GM21447 (cell line): ENCODE measurements at regions not wholly inside any gene's neighbourhood (a gene's known extent, or its start where the extent isn't known, plus 50 kb on each side); places are given as distances from the start of the nearest gene placed in this dataset.
"Not testable (repeated sequence)": the region's sequence is repeated elsewhere in the genome, so short reads cannot be mapped to it uniquely, and the experiment has no call there.

Experiments
- ATAC-seq: cut with Tn5 transposase; IDR thresholded peaks from one replicate; pipeline ENCODE4 v1.9.1; 2021; ENCODE audit not compliant: unreplicated experiment

DNA sequence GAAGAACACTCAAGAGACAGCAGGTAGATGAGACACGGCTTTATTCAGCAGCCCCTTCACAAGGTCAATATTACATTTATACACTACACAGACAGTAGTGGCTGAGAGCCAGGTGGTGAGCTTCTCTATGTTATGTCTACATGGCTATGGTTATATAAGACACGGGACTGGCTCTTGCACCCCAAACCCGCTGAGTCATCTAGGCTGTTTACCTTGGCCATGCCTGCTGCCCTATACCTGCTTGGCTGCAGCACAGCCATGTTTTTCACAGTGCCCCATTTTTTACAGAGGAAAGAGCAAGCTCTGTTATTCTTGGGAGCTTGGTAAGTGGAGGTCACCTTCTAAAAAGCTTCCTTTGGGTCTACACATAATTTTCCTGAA lies 231.6 kb downstream of the IGSF11 start:
- no peak for ATAC-seq

DNA sequence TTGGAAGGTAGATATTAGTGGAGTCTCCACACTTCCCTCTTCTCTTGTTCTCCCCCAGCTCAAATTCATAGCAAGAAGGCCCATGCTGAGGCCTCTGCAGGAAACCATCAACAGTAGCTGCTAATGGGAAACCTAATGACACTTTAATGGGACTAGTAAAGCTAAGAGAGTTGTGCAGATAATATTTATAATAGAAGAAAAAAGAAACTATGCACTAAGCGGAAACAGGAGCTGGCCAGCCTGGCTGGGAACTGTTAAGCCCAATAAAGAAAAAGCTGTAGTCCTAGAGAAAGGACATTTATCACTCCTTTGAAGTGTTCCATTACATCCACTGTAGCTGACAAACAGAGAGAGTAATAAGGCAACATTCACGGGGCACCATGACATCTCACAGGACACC lies 229.6 kb downstream of the IGSF11 start:
- no peak for ATAC-seq

DNA sequence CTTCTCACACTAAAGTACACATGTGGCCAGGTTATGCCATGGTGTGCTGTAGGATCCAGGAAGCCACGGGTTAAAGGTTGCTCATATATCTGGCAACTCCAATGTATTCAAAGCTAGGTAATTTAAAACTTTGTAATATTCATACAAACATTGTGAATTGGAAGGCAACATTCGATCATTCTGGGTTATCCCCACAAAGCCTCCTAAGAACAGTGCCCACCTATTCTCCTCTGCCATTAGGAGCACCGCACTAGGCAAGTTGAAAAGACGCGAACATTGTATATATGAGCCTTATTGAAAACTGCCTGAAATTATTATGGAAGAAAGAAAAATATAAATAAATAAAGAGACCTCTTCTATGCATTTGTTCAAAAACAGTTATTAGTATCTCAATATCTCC lies 228.2 kb downstream of the IGSF11 start:
- ATAC-seq = no peak

DNA sequence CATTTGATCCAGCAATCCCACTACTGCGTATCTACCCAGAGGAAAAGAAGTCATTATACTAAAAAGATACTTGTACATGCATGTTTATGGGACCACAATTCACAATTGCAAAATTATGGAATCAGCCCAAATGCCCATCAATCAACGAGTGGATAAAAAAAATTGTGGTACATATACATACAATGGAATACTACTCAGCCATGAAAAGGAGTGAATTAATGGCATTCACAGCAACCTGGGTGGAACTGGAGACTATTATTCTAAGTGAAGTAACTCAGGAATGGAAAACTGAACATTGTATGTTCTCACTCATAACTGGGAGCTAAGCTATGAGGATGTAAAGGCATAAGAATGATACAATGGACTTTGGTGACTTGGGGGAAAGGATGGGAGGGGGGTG lies 227.3 kb downstream of the IGSF11 start:
- ATAC-seq = not testable (repeated sequence)

DNA sequence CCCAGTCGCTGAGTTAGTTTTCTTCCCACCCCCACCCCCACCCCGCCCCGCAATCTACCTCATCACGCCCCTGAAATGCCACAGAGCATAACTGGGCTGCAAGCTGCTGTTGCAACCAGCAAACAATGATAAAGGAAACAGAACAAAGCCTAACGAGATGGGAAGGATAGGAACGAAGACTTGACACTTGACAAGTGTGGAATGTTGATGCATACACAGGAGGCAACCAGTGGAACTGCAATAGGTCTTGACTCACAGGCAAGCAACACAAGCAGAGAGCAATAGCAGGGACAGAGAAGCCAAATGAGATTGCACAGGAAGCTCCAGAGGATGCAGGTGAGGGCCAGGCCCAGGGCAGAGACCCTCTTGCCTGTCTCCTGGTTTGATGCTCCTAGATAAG lies 225.9 kb downstream of the IGSF11 start:
- no peak for ATAC-seq

DNA sequence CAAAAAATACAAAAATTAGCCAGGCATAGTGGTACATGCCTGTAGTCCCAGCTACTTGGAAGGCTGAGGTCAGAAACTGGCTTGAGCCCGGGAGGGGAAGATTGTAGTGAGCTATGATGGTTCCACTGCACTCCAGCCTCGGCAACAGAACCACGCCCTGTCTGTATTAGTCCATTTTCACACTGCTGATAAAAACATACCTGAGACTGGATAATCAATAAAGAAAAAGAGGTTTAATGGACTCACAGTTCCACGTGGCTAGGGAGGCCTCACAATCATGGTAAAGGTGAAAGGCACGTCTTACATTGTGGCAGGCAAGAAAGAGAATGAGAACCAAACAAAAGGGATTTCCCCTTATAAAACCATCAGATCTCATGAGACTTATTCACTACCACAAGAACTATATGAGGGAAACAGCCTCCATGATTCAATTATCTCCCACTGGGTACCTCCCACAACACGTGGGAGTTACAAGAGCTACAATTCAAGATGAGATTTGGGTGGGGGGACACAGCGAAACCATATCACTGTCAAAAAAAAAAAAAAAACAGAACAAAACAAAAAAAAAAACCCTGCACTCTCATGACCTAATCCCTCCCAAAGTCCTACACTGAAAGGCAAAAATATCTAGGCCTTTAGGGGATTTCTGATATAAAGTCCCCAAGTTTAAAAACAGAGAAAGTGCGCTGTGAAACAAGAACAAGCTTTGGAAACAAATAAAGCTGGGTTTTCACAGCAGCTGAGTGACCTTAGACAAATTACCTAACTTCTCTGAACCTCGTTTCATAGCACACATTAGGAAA lies 224.7 kb downstream of the IGSF11 start:
- ATAC-seq = no peak

DNA sequence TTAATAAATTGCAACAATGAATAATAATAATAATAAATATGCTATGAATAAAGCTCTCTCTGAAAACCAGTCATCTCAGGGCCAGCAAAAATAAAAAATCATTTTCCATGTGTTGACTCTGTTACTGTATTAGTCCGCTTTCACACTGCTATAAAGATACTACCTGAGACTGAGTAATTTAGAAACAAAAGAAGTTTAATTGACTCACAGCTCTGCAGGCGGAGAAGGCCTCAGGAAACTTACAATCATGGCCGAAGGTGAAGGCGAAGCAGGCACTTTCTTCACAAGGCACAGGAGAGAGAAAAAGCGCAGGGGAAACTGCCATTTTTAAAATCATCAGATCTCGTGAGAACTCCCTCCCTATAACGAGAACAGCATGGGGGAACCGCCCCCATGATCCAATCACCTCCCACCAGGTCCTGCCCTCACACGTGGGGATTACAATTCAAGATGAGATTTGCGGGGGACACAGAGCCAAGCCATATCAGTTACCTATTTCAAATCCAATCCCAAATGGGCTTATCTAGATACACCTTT lies 224.1 kb downstream of the IGSF11 start:
- ATAC-seq = no peak

DNA sequence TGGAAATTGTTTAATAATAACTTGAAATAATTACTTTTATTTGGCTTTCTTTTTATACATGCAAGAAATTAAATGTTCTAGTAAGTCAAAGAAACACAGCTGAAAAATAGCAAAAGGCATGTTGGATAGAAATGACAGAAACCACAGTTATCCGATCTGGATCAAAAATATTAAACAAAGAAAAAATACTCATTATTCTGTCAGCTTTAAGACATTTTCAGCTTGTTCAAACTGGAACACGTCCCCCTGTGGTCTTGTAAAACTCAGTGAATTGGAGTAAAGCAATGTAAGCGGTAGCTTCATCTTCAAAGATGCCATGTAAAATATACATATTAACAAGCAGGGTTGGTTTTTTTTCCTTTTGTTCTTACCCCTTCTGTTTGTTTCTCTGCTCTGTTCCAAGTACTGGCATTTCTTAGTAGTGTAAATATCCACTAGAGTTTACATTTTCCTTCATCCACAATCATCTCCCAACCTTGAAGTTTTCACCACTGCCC lies 223.4 kb downstream of the IGSF11 start:
- ATAC-seq = no peak

DNA sequence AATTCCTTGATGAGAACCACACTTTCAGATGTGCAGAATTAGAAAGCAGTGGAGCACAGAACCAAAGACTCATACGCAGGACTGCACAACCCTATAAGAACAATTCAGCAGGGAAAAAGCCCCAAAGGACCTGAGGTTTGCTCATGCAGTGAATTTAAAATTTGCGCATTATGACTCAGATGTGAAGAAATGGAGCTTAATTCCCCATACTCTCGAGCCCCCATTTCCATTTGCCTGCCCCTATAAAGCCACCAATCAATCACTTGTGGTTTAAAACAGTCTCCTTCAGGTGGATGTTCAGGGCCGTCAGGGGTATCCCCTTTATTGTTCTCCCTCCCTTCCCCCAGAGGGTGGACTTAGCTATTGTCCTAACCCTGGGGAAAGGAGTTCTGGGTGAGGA lies 221.2 kb downstream of the IGSF11 start:
- ATAC-seq = no peak

DNA sequence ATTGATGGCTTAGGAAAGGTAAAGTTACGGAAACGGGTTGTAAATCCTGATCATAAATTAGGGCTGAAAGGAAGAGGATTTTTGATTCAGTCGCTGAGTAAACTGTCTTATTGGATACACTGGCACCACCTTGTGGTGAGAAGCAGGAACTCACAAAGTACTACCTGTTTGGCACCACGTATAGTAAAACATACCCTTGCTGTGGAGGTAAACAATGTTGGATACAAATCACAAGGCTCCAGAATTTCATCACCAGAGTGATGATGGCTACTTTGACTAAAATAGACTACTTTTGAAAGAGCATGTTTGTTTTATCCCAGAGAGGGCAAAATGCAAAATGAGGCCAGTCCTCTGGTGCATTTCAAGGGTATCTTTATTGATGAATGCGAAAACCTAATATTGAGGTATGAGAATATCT lies 216.9 kb downstream of the IGSF11 start:
- ATAC-seq = peak; percentile 86

DNA sequence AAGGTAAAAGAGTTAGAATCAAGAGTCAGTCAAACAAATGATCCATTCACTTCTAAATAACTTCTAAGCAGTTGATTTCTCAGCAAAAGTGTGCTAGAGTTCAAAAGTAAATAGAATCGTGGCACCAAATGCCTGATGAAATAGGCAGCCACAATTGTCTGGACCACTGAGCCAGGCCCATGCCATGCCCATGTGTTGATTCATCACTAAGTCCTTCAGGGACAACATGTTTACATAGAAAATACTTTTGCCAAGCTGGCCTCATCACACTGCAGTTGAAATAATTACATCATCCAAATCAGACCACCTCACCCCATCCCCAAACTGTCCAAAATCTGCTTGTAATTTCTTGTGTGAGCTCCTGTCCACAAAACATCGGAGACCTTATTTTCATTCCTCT lies 216.3 kb downstream of the IGSF11 start:
- no peak for ATAC-seq

DNA sequence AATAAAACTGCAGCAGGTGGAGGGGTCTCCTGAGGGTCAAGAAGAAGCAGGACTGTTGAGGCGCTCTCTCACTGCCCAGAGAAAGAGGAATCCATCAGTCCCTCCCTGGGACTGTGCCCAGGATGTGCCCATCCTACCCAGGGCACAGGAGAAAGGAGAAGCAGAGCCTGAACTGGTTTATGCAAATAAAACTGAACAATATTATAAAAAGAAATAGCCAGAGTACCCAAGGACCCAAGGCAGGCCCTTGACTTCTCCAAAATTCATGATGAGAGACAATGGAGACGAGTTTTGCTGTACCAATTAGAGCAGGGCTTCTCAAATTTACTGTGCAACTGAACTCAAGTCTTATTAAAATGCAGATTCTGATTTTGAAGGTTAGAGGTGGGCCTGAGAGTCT lies 211.0 kb downstream of the IGSF11 start:
- no peak for ATAC-seq

DNA sequence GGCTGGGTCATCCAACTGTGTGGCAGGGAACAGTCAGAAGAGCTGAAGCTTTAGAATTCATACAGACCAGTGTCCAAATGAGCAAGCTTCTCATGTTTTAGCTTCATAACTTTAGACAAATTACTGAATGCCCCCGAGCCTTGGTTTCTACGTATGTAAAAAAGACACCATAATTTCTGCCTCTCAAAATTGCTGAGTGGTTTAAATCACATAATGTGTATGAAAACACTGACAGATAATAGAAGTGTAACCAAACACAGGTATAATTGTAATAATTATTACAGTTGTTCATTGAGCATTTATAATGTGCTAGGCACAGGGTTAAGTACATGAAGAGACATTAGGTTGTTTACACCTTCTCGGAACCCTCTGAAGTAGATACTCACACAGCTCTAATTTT lies 207.2 kb downstream of the IGSF11 start:
- ATAC-seq = no peak

DNA sequence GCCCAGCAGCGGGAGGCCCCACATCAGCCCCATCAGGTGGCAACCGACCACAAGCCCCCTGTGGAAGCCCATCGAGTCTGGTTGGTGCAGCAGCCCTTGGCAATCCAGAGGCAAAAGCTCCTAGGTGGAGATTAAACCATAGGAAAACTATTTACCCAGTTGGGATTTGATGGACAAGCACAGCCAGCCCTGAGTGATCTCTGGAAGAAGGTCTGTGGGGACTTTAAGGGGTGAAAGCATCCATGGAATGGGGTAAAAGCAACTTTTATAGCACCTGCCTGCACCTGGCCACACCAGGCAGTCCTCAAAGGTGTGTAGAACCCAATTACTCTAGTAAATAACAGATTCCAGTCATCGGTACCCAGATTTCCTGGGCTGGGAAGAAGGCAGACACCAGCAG lies 206.3 kb downstream of the IGSF11 start:
- no peak for ATAC-seq

DNA sequence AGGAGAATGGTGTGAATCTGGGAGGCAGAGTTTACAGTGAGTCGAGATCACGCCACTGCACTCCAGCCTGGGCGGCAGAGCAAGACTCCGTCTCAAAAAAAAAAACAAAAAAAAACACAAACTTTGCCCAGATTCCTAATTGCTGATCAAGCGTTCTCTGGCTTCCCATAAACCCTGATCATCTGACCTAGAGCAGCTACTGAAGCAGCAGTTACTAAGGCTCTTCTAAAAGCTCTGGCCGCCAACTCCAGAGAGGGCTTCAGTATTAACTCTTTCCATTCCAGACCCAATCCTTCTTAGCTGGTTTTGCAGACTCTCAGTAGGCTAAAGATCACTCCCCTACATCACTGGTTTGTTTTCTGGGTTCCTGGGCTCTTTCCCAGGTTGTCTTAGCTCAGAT lies 201.6 kb downstream of the IGSF11 start:
- no peak for ATAC-seq

DNA sequence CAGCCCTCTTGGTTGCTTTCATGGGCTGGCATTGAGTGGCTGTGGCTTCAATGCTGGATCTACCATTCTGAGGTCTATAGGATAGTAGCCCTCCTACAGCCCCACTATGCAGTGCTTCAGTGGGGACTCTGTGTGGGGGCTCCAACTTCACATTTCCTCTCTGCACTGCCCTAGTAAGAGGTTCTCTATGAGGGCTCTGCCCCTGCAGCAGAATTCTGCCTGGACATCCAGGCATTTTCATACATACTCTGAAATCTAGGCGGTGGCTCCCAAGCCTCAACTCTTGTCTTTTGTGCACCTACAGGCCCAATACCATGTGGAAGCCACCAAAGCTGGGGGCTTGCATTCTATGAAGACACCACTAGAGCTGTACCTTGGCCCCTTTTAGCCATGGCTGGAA lies 195.8 kb downstream of the IGSF11 start:
- ATAC-seq = no peak

DNA sequence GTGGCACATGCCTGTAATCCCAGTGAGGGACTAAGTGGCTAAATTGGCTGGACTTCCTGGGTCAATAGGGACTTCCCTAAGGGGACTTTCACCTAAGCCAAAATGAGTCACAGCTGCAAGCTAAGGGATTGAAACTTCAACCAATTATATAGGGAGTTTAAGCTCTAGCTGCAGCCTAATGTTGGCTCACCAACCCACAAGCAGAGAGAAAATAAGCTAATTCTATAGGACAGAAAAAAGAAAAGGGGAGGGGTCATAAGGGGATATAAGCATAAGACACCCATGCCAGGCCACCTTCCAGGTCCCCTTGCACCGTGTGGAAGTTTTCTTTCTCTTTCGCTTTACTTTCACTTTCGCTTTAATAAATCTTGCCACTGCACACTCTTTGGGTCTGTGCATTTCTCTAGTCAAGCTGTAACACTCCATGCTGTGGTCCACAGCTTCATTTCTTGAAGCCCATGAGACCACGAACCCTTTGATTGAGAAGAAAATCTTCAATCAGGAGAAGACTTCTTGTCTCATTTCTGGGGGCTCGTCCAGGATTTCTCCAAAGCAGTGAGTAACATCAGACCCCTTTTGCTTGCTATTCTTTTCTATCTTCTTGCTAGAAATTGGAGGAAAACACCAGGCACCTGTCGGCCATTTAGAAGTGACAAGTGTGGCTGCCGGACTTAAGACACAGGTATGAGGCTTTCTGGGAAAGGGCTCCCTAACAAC lies 192.3 kb downstream of the IGSF11 start:
- no peak for ATAC-seq

DNA sequence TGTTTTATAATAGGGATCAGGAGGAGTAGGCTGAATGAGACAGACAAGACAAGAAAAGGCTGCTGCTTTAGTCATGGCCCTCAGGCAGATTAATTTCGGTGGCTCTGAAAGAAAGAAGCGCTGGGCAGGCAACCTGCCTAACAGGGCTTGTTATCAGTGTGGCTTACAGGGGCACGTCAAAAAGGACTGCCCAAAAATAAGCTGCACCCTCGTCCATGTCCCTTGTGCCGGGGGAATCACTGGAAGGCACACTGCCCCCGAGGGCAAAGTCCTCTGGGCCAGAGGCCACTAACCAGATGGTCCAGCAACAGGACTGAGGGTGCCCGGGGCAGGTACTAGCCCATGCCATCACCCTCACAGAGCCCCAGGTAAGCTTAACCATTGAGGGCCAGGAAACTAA lies 188.5 kb downstream of the IGSF11 start:
- no peak for ATAC-seq
